SK-N-SH (cell line): ENCODE measurements at regions not wholly inside any gene's neighbourhood (a gene's known extent, or its start where the extent isn't known, plus 50 kb on each side); places are given as distances from the start of the nearest gene placed in this dataset.

Experiments used
- CTCF ChIA-PET: fragments of 300-600, 350-600 bp; formaldehyde crosslinking; extraction: SDS; loops from one replicate; lab custom pipeline; 2021; lab: Yijun Ruan, JAX
- POLR2A ChIA-PET: fragments of 350-600 bp; sonication (Branson Sonifier 250); formaldehyde crosslinking; extraction: SDS; loops from one replicate; lab custom pipeline; 2020; ENCODE audit warnings: antibody characterized with exemption, inconsistent platforms; lab: Yijun Ruan, JAX
- DNase-seq: peaks from one replicate; pipeline ENCODE4 v3.0.0; 2012
- H2AFZ ChIP-seq: fragments of 200-600 bp; sonication (generic); 2 replicates; pipeline ENCODE4 v1.8.1; 2016; ENCODE audit warnings: antibody characterized with exemption, mild to moderate bottlenecking, low read depth
- H3F3A ChIP-seq: fragments of 200-600 bp; sonication (generic); replicated peaks from 2 replicates; pipeline ENCODE3; 2016; ENCODE audit warnings: antibody characterized with exemption, mild to moderate bottlenecking; ENCODE audit not compliant: insufficient read depth
- H3K27ac ChIP-seq, 2 experiments: fragments of 200-500 bp in 1 of 2; fragments of 200-600 bp in 1 of 2; sonication (Bioruptor generic) in 1 of 2; sonication (generic), shearing (Covaris generic) in 1 of 2; 2 replicates each; pipeline versions ENCODE4 v1.5.1 to v1.6.1; 2014 to 2016; ENCODE audit warnings: low read depth in 2 of 2, inconsistent platforms in 1 of 2, low read length in 1 of 2, mild to moderate bottlenecking in 1 of 2, mixed read lengths in 1 of 2
- H3K27me3 ChIP-seq: fragments of 200-600 bp; sonication (generic), shearing (Covaris generic); 2 replicates; pipeline ENCODE4 v1.6.1; 2016; ENCODE audit warnings: mixed run types; ENCODE audit not compliant: insufficient read depth
- H3K36me3 ChIP-seq, 2 experiments: fragments of 200-500 bp in 1 of 2; fragments of 200-600 bp in 1 of 2; sonication (Bioruptor generic) in 1 of 2; sonication (generic) in 1 of 2; replicated peaks in 1 of 2; 2 replicates each; pipeline versions ENCODE3 to v1.5.1; 2014 to 2016; ENCODE audit warnings: low read length in 1 of 2, mild to moderate bottlenecking in 1 of 2; ENCODE audit not compliant: insufficient read depth in 2 of 2, control insufficient read depth in 1 of 2
- H3K4me1 ChIP-seq, 2 experiments: fragments of 200-500 bp in 1 of 2; fragments of 200-600 bp in 1 of 2; sonication (Bioruptor generic) in 1 of 2; sonication (generic), shearing (Covaris generic) in 1 of 2; 2 replicates each; pipeline versions ENCODE4 v1.5.1 to v1.6.1; 2014 to 2016; ENCODE audit warnings: low read depth in 1 of 2, low read length in 1 of 2, mixed run types in 1 of 2; ENCODE audit not compliant: insufficient read depth in 2 of 2, control insufficient read depth in 1 of 2
- H3K4me2 ChIP-seq: fragments of 200-600 bp; sonication (generic), shearing (Covaris generic); 2 replicates; pipeline ENCODE4 v1.6.1; 2017; ENCODE audit warnings: mixed run types
- H3K4me3 ChIP-seq, 2 experiments: fragments of 200-500 bp in 1 of 2; fragments of 200-600 bp in 1 of 2; sonication (Bioruptor generic) in 1 of 2; sonication (generic), shearing (Covaris generic) in 1 of 2; 2 replicates each; pipeline versions ENCODE4 v1.5.1 to v1.8.1; 2014 to 2016; ENCODE audit warnings: low read depth in 2 of 2, inconsistent platforms in 1 of 2, low read length in 1 of 2, mild to moderate bottlenecking in 1 of 2, mixed read lengths in 1 of 2, moderate library complexity in 1 of 2
- H3K79me2 ChIP-seq: fragments of 200-600 bp; sonication (generic); 2 replicates; pipeline ENCODE4 v1.8.1; 2017; ENCODE audit warnings: mild to moderate bottlenecking; ENCODE audit not compliant: insufficient read depth
- H3K9ac ChIP-seq: fragments of 200-600 bp; sonication (generic); 2 replicates; pipeline ENCODE4 v1.6.1; 2017; ENCODE audit warnings: mixed run types
- H3K9me2 ChIP-seq: fragments of 200-600 bp; sonication (generic); 2 replicates; pipeline ENCODE4 v1.6.1; 2017; ENCODE audit warnings: mixed run types
- H3K9me3 ChIP-seq: fragments of 200-600 bp; sonication (generic); 2 replicates; pipeline ENCODE4 v1.6.1; 2017; ENCODE audit warnings: mixed run types, mild to moderate bottlenecking, moderate library complexity
- H4K20me1 ChIP-seq: fragments of 200-600 bp; sonication (generic); 2 replicates; pipeline ENCODE4 v1.6.1; 2017; ENCODE audit warnings: mild to moderate bottlenecking, mixed run types; ENCODE audit not compliant: insufficient read depth
- EP300 ChIP-seq, 2 experiments: IDR thresholded peaks; 2 replicates each; pipeline versions ENCODE4 v1.4.0 to v1.6.1; 2012; ENCODE audit warnings: borderline replicate concordance in 1 of 2, low read depth in 1 of 2, low read length in 1 of 2
- FOSL2 ChIP-seq: IDR thresholded peaks from 2 replicates; pipeline ENCODE4 v1.4.0; 2012; ENCODE audit warnings: low read depth, mild to moderate bottlenecking, moderate library complexity, borderline replicate concordance
- FOXJ3 ChIP-seq: sonication (generic); formaldehyde crosslinking; IDR thresholded peaks from 2 replicates; pipeline ENCODE4 v1.5.1; 2020; ENCODE audit warnings: mild to moderate bottlenecking, missing genetic modification reagents
- FOXM1 ChIP-seq: IDR thresholded peaks from 2 replicates; pipeline ENCODE4 v1.4.0; 2012; ENCODE audit warnings: low read depth, mild to moderate bottlenecking
- GABPA ChIP-seq: IDR thresholded peaks from 2 replicates; pipeline ENCODE4 v1.4.0; 2012; ENCODE audit warnings: low read depth, mild to moderate bottlenecking
- GATA2 ChIP-seq: sonication (generic); formaldehyde crosslinking; IDR thresholded peaks from 2 replicates; pipeline ENCODE4 v1.5.0; 2020; ENCODE audit warnings: mild to moderate bottlenecking, missing genetic modification reagents
- MAX ChIP-seq: IDR thresholded peaks from 2 replicates; pipeline ENCODE4 v1.4.0; 2012; ENCODE audit warnings: low read depth
- MXI1 ChIP-seq: IDR thresholded peaks from 2 replicates; pipeline ENCODE4 v1.6.1; 2012; ENCODE audit warnings: mild to moderate bottlenecking, low read depth, low read length, improper control_type of control experiment
- NFIC ChIP-seq: IDR thresholded peaks from 2 replicates; pipeline ENCODE4 v1.4.0; 2012; ENCODE audit warnings: borderline replicate concordance
- POLR2AphosphoS5 ChIP-seq: IDR thresholded peaks from 2 replicates; pipeline ENCODE4 v1.6.1; 2012; ENCODE audit warnings: low read depth, low read length
- RAD21 ChIP-seq: IDR thresholded peaks from 2 replicates; pipeline ENCODE4 v1.6.1; 2012; ENCODE audit warnings: mild to moderate bottlenecking, low read length
- SMC3 ChIP-seq: IDR thresholded peaks from 2 replicates; pipeline ENCODE4 v1.6.1; 2012; ENCODE audit warnings: low read depth, low read length, improper control_type of control experiment
- TCF12 ChIP-seq: IDR thresholded peaks from 2 replicates; pipeline ENCODE4 v1.4.0; 2012
- TEAD4 ChIP-seq: IDR thresholded peaks from 2 replicates; pipeline ENCODE4 v1.4.0; 2012; ENCODE audit warnings: mild to moderate bottlenecking, borderline replicate concordance; ENCODE audit not compliant: insufficient read depth
- WGBS: methylation state at CpG from one replicate; pipeline ENCODE4 v1.1.6; 2017; ENCODE audit warnings: low lambda C conversion rate; 5-methylcytosine and 5-hydroxymethylcytosine counted together
- TF ChIP-seq, protein P1 (sequence below): fragments of 150-350 bp; IDR thresholded peaks from 2 replicates; pipeline ENCODE4 v1.6.1; 2017; ENCODE audit warnings: antibody characterized with exemption, low read length, low read depth, borderline replicate concordance
- TF ChIP-seq, protein P2 (sequence below): IDR thresholded peaks from 2 replicates; pipeline ENCODE4 v1.4.0; 2012; ENCODE audit warnings: low read depth, borderline replicate concordance

GRCh38 chr10:64619102-64619501, 1097.9 kb downstream of the REEP3 start:
- Histone ChIP-seq H2AFZ (no peak overlapping the region), H3K9me3 (no peaks in the 10 kb centered on the region), H3K27ac (no peak overlapping the region), H3K4me3 (no peak overlapping the region), H3K9me2 (no peaks in the 10 kb centered on the region), H3K4me1 (no peaks in the 10 kb centered on the region), H3K9ac (no peak overlapping the region), H3K27me3 (no peaks in the 10 kb centered on the region), H4K20me1 (no peaks in the 10 kb centered on the region), H3K4me2 (no peak overlapping the region), H3K79me2 (no peaks in the 10 kb centered on the region), H3K36me3 (no peaks in the 10 kb centered on the region), H3F3A (no peaks in the 10 kb centered on the region)
- ChIA-PET POLR2A (no interaction called here), CTCF (no interaction called here)
- DNase-seq, result no peak
- 26% methylated on average over 2 of the region's 2 CpGs for WGBS
- TF ChIP-seq, protein P1, sequence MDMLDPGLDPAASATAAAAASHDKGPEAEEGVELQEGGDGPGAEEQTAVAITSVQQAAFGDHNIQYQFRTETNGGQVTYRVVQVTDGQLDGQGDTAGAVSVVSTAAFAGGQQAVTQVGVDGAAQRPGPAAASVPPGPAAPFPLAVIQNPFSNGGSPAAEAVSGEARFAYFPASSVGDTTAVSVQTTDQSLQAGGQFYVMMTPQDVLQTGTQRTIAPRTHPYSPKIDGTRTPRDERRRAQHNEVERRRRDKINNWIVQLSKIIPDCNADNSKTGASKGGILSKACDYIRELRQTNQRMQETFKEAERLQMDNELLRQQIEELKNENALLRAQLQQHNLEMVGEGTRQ, result no peak
- TF ChIP-seq NFIC (no peak), FOXJ3 (CRISPR knock-in tag) (no peak), FOSL2 (no peak), POLR2AphosphoS5 (no peak), RAD21 (no peak), TEAD4 (no peak), TCF12 (no peak), MXI1 (no peak), GABPA (no peak), FOXM1 (no peak), GATA2 (no peak), MAX (no peak)
- TF ChIP-seq, protein P2, sequence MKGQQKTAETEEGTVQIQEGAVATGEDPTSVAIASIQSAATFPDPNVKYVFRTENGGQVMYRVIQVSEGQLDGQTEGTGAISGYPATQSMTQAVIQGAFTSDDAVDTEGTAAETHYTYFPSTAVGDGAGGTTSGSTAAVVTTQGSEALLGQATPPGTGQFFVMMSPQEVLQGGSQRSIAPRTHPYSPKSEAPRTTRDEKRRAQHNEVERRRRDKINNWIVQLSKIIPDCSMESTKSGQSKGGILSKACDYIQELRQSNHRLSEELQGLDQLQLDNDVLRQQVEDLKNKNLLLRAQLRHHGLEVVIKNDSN, result no peak

- Histone ChIP-seq H3K79me2 (no peaks in the 10 kb centered on the region), H3K4me1 (no peaks in the 10 kb centered on the region), H2AFZ (no peak overlapping the region), H3K27me3 (no peaks in the 10 kb centered on the region), H3K4me3 (no peak overlapping the region), H3K4me2 (no peak overlapping the region), H3K27ac (no peak overlapping the region), H4K20me1 (no peaks in the 10 kb centered on the region), H3K9me2 (no peaks in the 10 kb centered on the region), H3K9ac (no peak overlapping the region), H3K9me3 (no peaks in the 10 kb centered on the region), H3K36me3 (no peaks in the 10 kb centered on the region), H3F3A (no peaks in the 10 kb centered on the region)
- ChIA-PET CTCF (interaction anchor here (0.6 to 1.3 kb wide), 2 partner anchors 29 to 71 kb away, joined by 3 read pairs; no protein-coding TSS in a partner anchor), POLR2A (no interaction called here)
- DNase-seq, result no peak
- 44% methylated on average over 1 of the region's 1 CpG for WGBS
- TF ChIP-seq MAX (no peak), NFIC (no peak), SMC3 (no peak), EP300 (IDR thresholded peaks at IDR 0.05; ENCODE audit: borderline replicate concordance in 1 of 2, low read depth in 1 of 2, low read length in 1 of 2) (no peak)
Measured at GRCh38 chr10:64626924-64627323, 1105.7 kb downstream of the REEP3 start.
